ENCODE measurements at regions not wholly inside any gene's neighbourhood (a gene's known extent, or its start where the extent isn't known, plus 50 kb on each side); places are given as distances from the start of the nearest gene placed in this dataset.

GRCh38 chr2:181318504-181319280, 138.5 kb upstream of the ITGA4 start:
- Histone ChIP-seq H3K36me3 (ENCODE audit: low read depth) (no peaks in the 10 kb centered on the region), H3K9me3 (no peaks in the 10 kb centered on the region), H3K4me1 (ENCODE audit: low read depth) (no peaks in the 10 kb centered on the region), H3K4me3 (no peak overlapping the region)
- TF ChIP-seq CTCF (IDR thresholded peaks at IDR 0.05): no peak
- DNase-seq (no peak), ATAC-seq (no peak)
- intact Hi-C loops (cut with DNase I, micrococcal nuclease): no loop called here

GRCh38 chr2:181319286-181319685, 137.9 kb upstream of the ITGA4 start:
- no peak overlapping the region for H3K4me3 ChIP-seq
- no peaks in the 10 kb centered on the region for H3K4me1 ChIP-seq (ENCODE audit: low read depth)
- intact Hi-C loops (cut with DNase I, micrococcal nuclease): no loop called here
- H3K36me3 ChIP-seq (ENCODE audit: low read depth): no peaks in the 10 kb centered on the region
- no peak for TF ChIP-seq CTCF (IDR thresholded peaks at IDR 0.05)
- no peak for DNase-seq
- no peak for ATAC-seq
- H3K9me3 ChIP-seq: no peaks in the 10 kb centered on the region

- DNase-seq (no peak), ATAC-seq (no peak)
- TF ChIP-seq CTCF (IDR thresholded peaks at IDR 0.05): no peak
- Histone ChIP-seq H3K36me3 (ENCODE audit: low read depth) (no peaks in the 10 kb centered on the region), H3K9me3 (no peaks in the 10 kb centered on the region), H3K4me1 (ENCODE audit: low read depth) (no peaks in the 10 kb centered on the region), H3K4me3 (no peak overlapping the region)
- intact Hi-C loops (cut with DNase I, micrococcal nuclease): no loop called here
Observed at GRCh38 chr2:181320638-181321037, 136.5 kb upstream of the ITGA4 start.

GRCh38 chr2:181324912-181325311, 132.3 kb upstream of the ITGA4 start:
- no peaks in the 10 kb centered on the region for H3K9me3 ChIP-seq
- H3K36me3 ChIP-seq (ENCODE audit: low read depth): no peaks in the 10 kb centered on the region
- no peak for TF ChIP-seq CTCF (IDR thresholded peaks at IDR 0.05)
- H3K4me3 ChIP-seq: no peak overlapping the region
- H3K4me1 ChIP-seq (ENCODE audit: low read depth): no peaks in the 10 kb centered on the region
- intact Hi-C loops (cut with DNase I, micrococcal nuclease): no loop called here
- no peak for DNase-seq
- no peak for ATAC-seq

- H3K4me3 ChIP-seq: no peak overlapping the region
- no peaks in the 10 kb centered on the region for H3K9me3 ChIP-seq
- DNase-seq (no peak), ATAC-seq (no peak)
- no peak for TF ChIP-seq CTCF (IDR thresholded peaks at IDR 0.05)
- intact Hi-C loops (cut with DNase I, micrococcal nuclease): no loop called here
- H3K36me3 ChIP-seq (ENCODE audit: low read depth): no peaks in the 10 kb centered on the region
- no peaks in the 10 kb centered on the region for H3K4me1 ChIP-seq (ENCODE audit: low read depth)
Observed at GRCh38 chr2:181326661-181327060, 130.5 kb upstream of the ITGA4 start.

- Histone ChIP-seq H3K9me3 (no peaks in the 10 kb centered on the region), H3K36me3 (ENCODE audit: low read depth) (no peaks in the 10 kb centered on the region), H3K4me1 (ENCODE audit: low read depth) (no peaks in the 10 kb centered on the region), H3K4me3 (no peak overlapping the region)
- DNase-seq: no peak
- intact Hi-C loops (cut with DNase I, micrococcal nuclease): no loop called here
- TF ChIP-seq CTCF (IDR thresholded peaks at IDR 0.05): no peak
- ATAC-seq: no peak
Observed at GRCh38 chr2:181330286-181330685, 126.9 kb upstream of the ITGA4 start.

Measured in mucosa of descending colon (tissue), 3 donors.